Hepatocyte (in vitro differentiated cells): ENCODE measurements at regions not wholly inside any gene's neighbourhood (a gene's known extent, or its start where the extent isn't known, plus 50 kb on each side); places are given as distances from the start of the nearest gene placed in this dataset.

Experiments used
- DNase-seq: peaks from one replicate; pipeline ENCODE4 v3.0.0-alpha.2; 2016; ENCODE audit warnings: low spot score
- H2AFZ ChIP-seq: fragments of 200-600 bp; sonication (generic); 2 replicates; pipeline ENCODE4 v1.6.0; 2016; ENCODE audit warnings: antibody characterized with exemption, mild to moderate bottlenecking
- H3K27ac ChIP-seq: fragments of 200-600 bp; sonication (generic); 2 replicates; pipeline ENCODE4 v1.5.1; 2016; ENCODE audit warnings: mild to moderate bottlenecking
- H3K27me3 ChIP-seq: fragments of 200-600 bp; sonication (generic); 2 replicates; pipeline ENCODE4 v1.6.1; 2016
- H3K36me3 ChIP-seq: fragments of 200-600 bp; sonication (generic); replicated peaks from 2 replicates; pipeline ENCODE4 v1.5.1; 2016; ENCODE audit warnings: low read depth; ENCODE audit not compliant: insufficient read depth
- H3K4me1 ChIP-seq: fragments of 200-600 bp; sonication (generic); 2 replicates; pipeline ENCODE4 v1.5.1; 2016; ENCODE audit warnings: mild to moderate bottlenecking, moderate library complexity; ENCODE audit not compliant: insufficient read depth
- H3K4me2 ChIP-seq: fragments of 200-600 bp; sonication (generic); 2 replicates; pipeline ENCODE4 v1.6.0; 2016
- H3K4me3 ChIP-seq: fragments of 200-600 bp; sonication (generic); 2 replicates; pipeline ENCODE4 v1.5.1; 2016; ENCODE audit warnings: mild to moderate bottlenecking
- H3K79me2 ChIP-seq: fragments of 200-600 bp; sonication (generic); 2 replicates; pipeline ENCODE4 v1.6.0; 2017; ENCODE audit warnings: mild to moderate bottlenecking
- H3K9me2 ChIP-seq: fragments of 200-600 bp; sonication (generic); replicated peaks from 2 replicates; pipeline ENCODE4 v1.6.0; 2017; ENCODE audit warnings: mild to moderate bottlenecking; ENCODE audit not compliant: insufficient read depth
- H3K9me3 ChIP-seq: fragments of 200-600 bp; sonication (generic); 2 replicates; pipeline ENCODE4 v1.5.1; 2016; ENCODE audit warnings: low read depth, mild to moderate bottlenecking
- H4K20me1 ChIP-seq: fragments of 200-600 bp; sonication (generic); 2 replicates; pipeline ENCODE4 v1.6.0; 2016; ENCODE audit warnings: mild to moderate bottlenecking; ENCODE audit not compliant: insufficient read depth, poor library complexity, severe bottlenecking
- CTCF ChIP-seq: fragments of 200-600 bp; sonication (generic); IDR thresholded peaks from 2 replicates; pipeline ENCODE4 v1.5.1; 2016; ENCODE audit warnings: antibody characterized with exemption, mild to moderate bottlenecking; ENCODE audit not compliant: poor library complexity
- EZH2 ChIP-seq: fragments of 200-600 bp; sonication (generic); IDR thresholded peaks from 2 replicates; pipeline ENCODE4 v1.6.1; 2016; ENCODE audit warnings: antibody characterized with exemption, mild to moderate bottlenecking, borderline replicate concordance
- EZH2phosphoT487 ChIP-seq: fragments of 200-600 bp; sonication (generic); IDR thresholded peaks from one replicate; pipeline ENCODE4 v1.6.1; 2018; ENCODE audit warnings: antibody characterized with exemption, mild to moderate bottlenecking, low read depth, moderate library complexity; ENCODE audit not compliant: unreplicated experiment, severe bottlenecking
- WGBS: methylation state at CpG from one replicate; pipeline ENCODE4 v1.1.6; 2016; ENCODE audit warnings: low lambda C conversion rate; ENCODE audit errors: missing lambda C conversion rate; 5-methylcytosine and 5-hydroxymethylcytosine counted together

- Histone ChIP-seq H4K20me1 (no peaks in the 10 kb centered on the region), H2AFZ (no peak overlapping the region), H3K36me3 (no peaks in the 10 kb centered on the region), H3K27ac (no peak overlapping the region), H3K9me2 (no peaks in the 10 kb centered on the region), H3K79me2 (no peaks in the 10 kb centered on the region), H3K27me3 (no peaks in the 10 kb centered on the region), H3K9me3 (no peaks in the 10 kb centered on the region), H3K4me2 (no peak overlapping the region), H3K4me3 (no peak overlapping the region), H3K4me1 (no peaks in the 10 kb centered on the region)
- 75% methylated on average over 6 of the region's 6 CpGs for WGBS
- DNase-seq = no peak
- TF ChIP-seq EZH2phosphoT487 = no peak
- no peak for TF ChIP-seq EZH2
- no peak for TF ChIP-seq CTCF
Observed at GRCh38 chr22:34508797-34509196, 557.2 kb upstream of the ISX start.

- no peak overlapping the region for H2AFZ ChIP-seq
- H3K4me2 ChIP-seq = no peak overlapping the region
- H3K27ac ChIP-seq = no peak overlapping the region
- DNase-seq = no peak
- H3K4me1 ChIP-seq = no peaks in the 10 kb centered on the region
- no peaks in the 10 kb centered on the region for H3K27me3 ChIP-seq
- WGBS = 89% methylated on average over 2 of the region's 2 CpGs
- no peaks in the 10 kb centered on the region for H3K79me2 ChIP-seq
- no peaks in the 10 kb centered on the region for H3K9me3 ChIP-seq
- no peak for TF ChIP-seq EZH2
- TF ChIP-seq CTCF = no peak
- no peak for TF ChIP-seq EZH2phosphoT487
- H3K36me3 ChIP-seq = no peaks in the 10 kb centered on the region
- H4K20me1 ChIP-seq = no peaks in the 10 kb centered on the region
- H3K4me3 ChIP-seq = no peak overlapping the region
- no peaks in the 10 kb centered on the region for H3K9me2 ChIP-seq
Observed at GRCh38 chr22:34526681-34527080, 539.3 kb upstream of the ISX start.

GRCh38 chr22:34534101-34534500 is 531.9 kb upstream of the ISX start:
- H3K4me1 ChIP-seq = no peaks in the 10 kb centered on the region
- H3K9me2 ChIP-seq = no peaks in the 10 kb centered on the region
- no peak for TF ChIP-seq CTCF
- no peak for TF ChIP-seq EZH2phosphoT487
- no peak for TF ChIP-seq EZH2
- H3K27ac ChIP-seq = no peak overlapping the region
- H3K27me3 ChIP-seq = no peaks in the 10 kb centered on the region
- H2AFZ ChIP-seq = no peak overlapping the region
- H3K4me3 ChIP-seq = no peak overlapping the region
- no peaks in the 10 kb centered on the region for H3K79me2 ChIP-seq
- DNase-seq = peak; percentile 8
- WGBS = 34% methylated on average over 4 of the region's 4 CpGs
- H3K36me3 ChIP-seq = no peaks in the 10 kb centered on the region
- no peaks in the 10 kb centered on the region for H3K9me3 ChIP-seq
- H3K4me2 ChIP-seq = peak overlapping the region; percentile 6
- no peaks in the 10 kb centered on the region for H4K20me1 ChIP-seq

- Histone ChIP-seq H3K4me1 (no peaks in the 10 kb centered on the region), H3K27ac (no peak overlapping the region), H2AFZ (no peak overlapping the region), H3K27me3 (no peaks in the 10 kb centered on the region), H3K79me2 (no peaks in the 10 kb centered on the region), H3K9me2 (no peaks in the 10 kb centered on the region), H3K36me3 (no peaks in the 10 kb centered on the region), H3K4me2 (no peak overlapping the region), H4K20me1 (no peaks in the 10 kb centered on the region), H3K9me3 (no peaks in the 10 kb centered on the region), H3K4me3 (no peak overlapping the region)
- TF ChIP-seq EZH2 = no peak
- TF ChIP-seq EZH2phosphoT487 = no peak
- TF ChIP-seq CTCF = no peak
- DNase-seq = no peak
- 82% methylated on average over 4 of the region's 4 CpGs for WGBS
Observed at GRCh38 chr22:34567367-34567766, 498.6 kb upstream of the ISX start.
